Adrenal gland (tissue), 5 donors: ENCODE measurements at regions not wholly inside any gene's neighbourhood (a gene's known extent, or its start where the extent isn't known, plus 50 kb on each side); places are given as distances from the start of the nearest gene placed in this dataset.

Source experiments
- CTCF ChIP-seq, 6 experiments: fragments of 450-650 bp in 4 of 6; fragments of 200-600 bp in 2 of 6; sonication (generic) in 1 of 6; IDR thresholded peaks; 1 replicate in 5 of 6; 2 replicates in 1 of 6; pipeline versions ENCODE4 v1.5.1 to v1.8.0; 2016 to 2021; ENCODE audit warnings: antibody characterized with exemption in 6 of 6, mild to moderate bottlenecking in 2 of 6, moderate library complexity in 1 of 6
- POLR2A ChIP-seq, 2 donors: fragments of 450-650 bp; IDR thresholded peaks; one replicate each; pipeline ENCODE4 v1.6.1; 2017; ENCODE audit warnings: antibody characterized with exemption in 2 of 2, mild to moderate bottlenecking in 2 of 2, moderate library complexity in 1 of 2
- donor health status: DM: no; HTN: no; CAD: no.

GRCh38 chrX:46255046-46255445, 290.2 kb downstream of the ZNF674 start:
- TF ChIP-seq CTCF (IDR thresholded peaks at IDR 0.05) (no peak), POLR2A (IDR thresholded peaks at IDR 0.05) (no peak)
